Esophagus (tissue), 2 donors: ENCODE measurements at regions not wholly inside any gene's neighbourhood (a gene's known extent, or its start where the extent isn't known, plus 50 kb on each side); places are given as distances from the start of the nearest gene placed in this dataset.
"Not testable (repeated sequence)": the region's sequence is repeated elsewhere in the genome, so short reads cannot be mapped to it uniquely, and the experiment has no call there.

Experiments used
- H3K27ac ChIP-seq, 2 donors: one replicate each; pipeline ENCODE4 v1.5.1; 2013; ENCODE audit warnings: low read depth in 2 of 2, mild to moderate bottlenecking in 2 of 2, inconsistent platforms in 1 of 2, low read length in 1 of 2, moderate library complexity in 1 of 2
- H3K27me3 ChIP-seq, 2 donors: one replicate each; pipeline ENCODE4 v1.6.1; 2013; ENCODE audit warnings: low read length in 2 of 2, control low read depth in 1 of 2, mild to moderate bottlenecking in 1 of 2; ENCODE audit not compliant: insufficient read depth in 2 of 2, control insufficient read depth in 1 of 2
- H3K36me3 ChIP-seq, 2 donors: one replicate each; pipeline ENCODE4 v1.6.1; 2013; ENCODE audit warnings: low read length in 1 of 2; ENCODE audit not compliant: control insufficient read depth in 2 of 2, insufficient read depth in 2 of 2
- H3K4me1 ChIP-seq, 2 donors: one replicate each; pipeline ENCODE4 v1.6.1; 2013; ENCODE audit warnings: low read length in 1 of 2; ENCODE audit not compliant: control insufficient read depth in 2 of 2, insufficient read depth in 2 of 2
- H3K4me3 ChIP-seq, 2 donors: one replicate each; pipeline ENCODE4 v1.5.1; 2013; ENCODE audit warnings: low read length in 2 of 2, mild to moderate bottlenecking in 2 of 2, low read depth in 1 of 2, moderate library complexity in 1 of 2
- H3K9me3 ChIP-seq, 2 donors: one replicate each; pipeline ENCODE4 v1.6.1; 2013; ENCODE audit warnings: mild to moderate bottlenecking in 2 of 2, low read depth in 1 of 2, low read length in 1 of 2, moderate library complexity in 1 of 2; ENCODE audit not compliant: control insufficient read depth in 2 of 2, insufficient read depth in 1 of 2
- WGBS, 2 donors: extraction: QIAGEN DNeasy Blood & Tissue Kit; methylation state at CpG; one replicate each; pipeline ENCODE4 v1.1.7; 2013; 5-methylcytosine and 5-hydroxymethylcytosine counted together
- donor health status: healthy with polysubstance abuse.
- donor health status: Bipolar disorder and iron deficiency.

DNA sequence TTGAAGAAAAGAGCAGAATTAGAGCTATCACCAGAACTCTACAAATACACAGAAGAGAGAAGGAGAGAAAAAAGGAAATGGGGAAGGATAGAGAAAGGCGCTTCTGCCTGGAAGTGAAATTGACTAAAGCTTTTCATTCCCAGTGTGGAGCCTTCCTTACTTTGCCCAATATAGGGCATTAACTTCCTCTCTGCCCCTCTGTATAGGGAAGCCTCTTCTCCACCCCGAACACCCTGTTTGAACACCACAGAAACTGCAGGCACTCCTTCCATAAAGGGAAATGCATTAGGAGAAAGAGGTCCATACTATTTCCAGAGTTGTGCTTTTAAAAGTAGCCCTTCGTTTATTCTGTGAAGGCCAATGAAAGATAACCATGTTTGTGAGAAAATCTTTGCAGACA is 248.5 kb downstream of the RAP2B start:
- no peaks in the 10 kb centered on the region for H3K27me3 ChIP-seq
- 66 to 74% methylated on average over 3 of the region's 3 CpGs for WGBS, 2 donors
- H3K36me3 ChIP-seq: no peaks in the 10 kb centered on the region
- no peaks in the 10 kb centered on the region for H3K9me3 ChIP-seq
- H3K4me3 ChIP-seq: no peak overlapping the region
- no peaks in the 10 kb centered on the region for H3K4me1 ChIP-seq
- H3K27ac ChIP-seq: no peak overlapping the region

GRCh38 chr3:153414982-153415381 is 253.0 kb downstream of the RAP2B start:
- Histone ChIP-seq H3K9me3 (peaks cover 5 to 6% of the 10 kb centered on the region in 2 donors), H3K4me1 (no peaks in the 10 kb centered on the region), H3K36me3 (peaks cover 0 to 4% of the 10 kb centered on the region in 2 donors), H3K4me3 (no peak overlapping the region), H3K27ac (no peak overlapping the region), H3K27me3 (no peaks in the 10 kb centered on the region)
- 88 to 89% methylated on average over 2 of the region's 2 CpGs for WGBS, 2 donors

DNA sequence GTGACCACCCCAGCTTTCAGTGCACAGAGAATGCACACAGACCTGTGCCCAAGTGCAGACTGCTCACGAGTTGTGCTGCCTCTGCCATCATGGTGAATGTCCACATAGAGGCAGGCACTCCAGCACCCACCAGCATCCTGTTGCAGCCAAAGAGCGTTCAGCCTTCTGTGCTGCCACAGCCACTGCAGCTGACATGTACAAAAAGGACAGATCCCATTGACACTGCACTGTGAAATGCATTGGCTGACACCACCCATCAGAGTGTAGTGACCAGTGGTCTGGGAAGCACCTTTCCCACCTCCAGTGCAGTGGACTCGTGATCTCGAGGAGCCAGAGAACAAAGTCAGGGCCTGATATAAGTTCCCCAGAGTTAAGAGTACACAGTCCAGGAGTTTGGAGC is 260.3 kb downstream of the RAP2B start:
- Histone ChIP-seq H3K27ac (no peak overlapping the region), H3K4me1 (no peaks in the 10 kb centered on the region), H3K27me3 (no peaks in the 10 kb centered on the region), H3K36me3 (peaks cover 0 to 5% of the 10 kb centered on the region in 2 donors), H3K4me3 (no peak overlapping the region), H3K9me3 (peaks cover 5 to 21% of the 10 kb centered on the region in 2 donors)
- WGBS, 2 donors: 82 to 89% methylated on average over 4 of the region's 4 CpGs

GRCh38 chr3:153423820-153424219 is 261.8 kb downstream of the RAP2B start:
- not testable (repeated sequence) for H3K36me3 ChIP-seq, H3K27me3 ChIP-seq, H3K27ac ChIP-seq, H3K4me3 ChIP-seq, H3K4me1 ChIP-seq
- H3K9me3 ChIP-seq: peaks cover 5 to 21% of the 10 kb centered on the region in 2 donors

GRCh38 chr3:153426344-153426743 is 264.3 kb downstream of the RAP2B start:
- Histone ChIP-seq H3K36me3 (no peaks in the 10 kb centered on the region), H3K9me3 (peaks cover 0 to 11% of the 10 kb centered on the region in 2 donors), H3K4me1 (no peaks in the 10 kb centered on the region), H3K27ac (no peak overlapping the region), H3K27me3 (no peaks in the 10 kb centered on the region), H3K4me3 (no peak overlapping the region)
- WGBS, 2 donors: 88 to 96% methylated on average over 4 of the region's 4 CpGs

- Histone ChIP-seq H3K27me3 (no peaks in the 10 kb centered on the region), H3K9me3 (peaks cover 0 to 7% of the 10 kb centered on the region in 2 donors), H3K4me1 (no peaks in the 10 kb centered on the region), H3K4me3 (no peak overlapping the region), H3K27ac (no peak overlapping the region), H3K36me3 (no peaks in the 10 kb centered on the region)
- 57 to 73% methylated on average over 1 of the region's 1 CpG for WGBS, 2 donors
Measured at GRCh38 chr3:153426803-153427202, 264.8 kb downstream of the RAP2B start.

GRCh38 chr3:153429821-153430220 is 267.8 kb downstream of the RAP2B start:
- 66 to 67% methylated on average over 4 of the region's 4 CpGs for WGBS, 2 donors
- Histone ChIP-seq H3K9me3 (no peaks in the 10 kb centered on the region), H3K4me3 (no peak overlapping the region), H3K27me3 (no peaks in the 10 kb centered on the region), H3K27ac (no peak overlapping the region), H3K36me3 (no peaks in the 10 kb centered on the region), H3K4me1 (no peaks in the 10 kb centered on the region)

DNA sequence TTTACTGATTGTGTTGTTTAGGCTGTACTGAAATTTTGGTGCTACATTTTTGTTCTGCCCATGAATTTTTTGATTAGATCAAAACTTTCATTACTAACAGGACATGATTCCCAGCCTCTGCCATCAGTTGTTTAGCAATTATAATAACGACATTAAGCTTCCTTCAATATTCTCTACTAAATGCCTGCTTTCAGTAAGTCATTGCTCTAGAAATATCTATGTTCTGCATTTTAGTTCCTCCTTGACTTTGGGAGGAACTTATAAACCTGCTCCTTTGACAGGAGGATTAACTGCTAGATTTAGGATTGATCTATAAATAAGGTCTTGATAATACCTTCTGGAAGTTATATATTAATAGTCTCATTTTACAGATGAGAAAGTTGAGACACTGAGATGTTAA is 269.1 kb downstream of the RAP2B start:
- H3K4me1 ChIP-seq: no peaks in the 10 kb centered on the region
- no peak overlapping the region for H3K27ac ChIP-seq
- H3K9me3 ChIP-seq: no peaks in the 10 kb centered on the region
- H3K27me3 ChIP-seq: no peaks in the 10 kb centered on the region
- WGBS, 2 donors: 62 to 71% methylated on average over 1 of the region's 1 CpG
- H3K4me3 ChIP-seq: no peak overlapping the region
- H3K36me3 ChIP-seq: no peaks in the 10 kb centered on the region

- WGBS, 2 donors: 27 to 49% methylated on average over 2 of the region's 2 CpGs
- Histone ChIP-seq H3K4me1 (no peaks in the 10 kb centered on the region), H3K9me3 (no peaks in the 10 kb centered on the region), H3K4me3 (no peak overlapping the region), H3K27ac (no peak overlapping the region), H3K36me3 (no peaks in the 10 kb centered on the region), H3K27me3 (no peaks in the 10 kb centered on the region)
Measured at GRCh38 chr3:153437666-153438065, 275.6 kb downstream of the RAP2B start.

DNA sequence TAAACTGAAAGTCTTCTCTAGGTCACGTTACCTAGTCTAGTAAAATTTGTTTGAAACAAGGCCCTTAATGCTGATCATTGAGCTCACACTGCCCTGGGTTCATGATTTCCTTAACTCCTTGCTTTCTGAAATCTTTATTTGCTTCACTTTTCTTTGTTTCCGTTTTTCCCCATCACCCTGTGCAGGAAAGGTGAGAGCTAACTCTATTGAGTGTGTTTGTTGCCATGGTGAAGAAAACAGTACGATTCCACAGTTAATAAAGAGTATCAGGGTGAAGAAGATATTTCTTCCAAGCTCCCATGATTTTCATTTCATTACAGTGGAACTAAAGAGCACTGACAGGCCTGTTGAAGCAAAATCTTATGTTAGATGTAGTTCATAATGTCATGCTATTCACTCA is 276.2 kb downstream of the RAP2B start:
- H3K27me3 ChIP-seq: no peaks in the 10 kb centered on the region
- 61 to 73% methylated on average over 3 of the region's 3 CpGs for WGBS, 2 donors

More for the DNA sequence above, 276.2 kb downstream of the RAP2B start:
- H3K4me1 ChIP-seq: no peaks in the 10 kb centered on the region
- no peak overlapping the region for H3K27ac ChIP-seq
- no peaks in the 10 kb centered on the region for H3K9me3 ChIP-seq
- H3K36me3 ChIP-seq: no peaks in the 10 kb centered on the region
- H3K4me3 ChIP-seq: no peak overlapping the region
